Left lung (tissue), 4 donors: ENCODE measurements at regions not wholly inside any gene's neighbourhood (a gene's known extent, or its start where the extent isn't known, plus 50 kb on each side); places are given as distances from the start of the nearest gene placed in this dataset.
A peak's percentile ranks its signal among the peaks of the same experiment; 100 is the strongest.

Experiments used
- ATAC-seq: fragments of 200-7000 bp; cut with Tn5 transposase; one replicate; pipeline ENCODE4 v1.9.1; 2020; ENCODE audit warnings: moderate library complexity
- DNase-seq, 4 donors: peaks; one replicate each; pipeline ENCODE4 v3.0.0-alpha.2; 2013 to 2020
- H3K27ac ChIP-seq, 2 donors: fragments of 200-600 bp; sonication (generic) in 1 of 2; one replicate each; pipeline versions ENCODE4 v1.5.0 to v1.8.0; 2020 to 2021
- H3K27me3 ChIP-seq, 2 donors: fragments of 200-600 bp; sonication (generic) in 1 of 2; one replicate each; pipeline versions ENCODE4 v1.5.0 to v1.8.0; 2020 to 2021
- H3K36me3 ChIP-seq, 2 donors: fragments of 200-600 bp; sonication (generic) in 1 of 2; one replicate each; pipeline versions ENCODE4 v1.5.0 to v1.8.0; 2020 to 2021
- H3K4me1 ChIP-seq, 2 donors: fragments of 200-600 bp; one replicate each; pipeline ENCODE4 v1.8.0; 2021
- H3K4me3 ChIP-seq, 2 donors: fragments of 200-600 bp; sonication (generic) in 1 of 2; one replicate each; pipeline versions ENCODE4 v1.5.0 to v1.8.0; 2020 to 2021; ENCODE audit warnings: mild to moderate bottlenecking in 1 of 2
- H3K9me3 ChIP-seq, 2 donors: fragments of 200-600 bp; sonication (generic) in 1 of 2; one replicate each; pipeline versions ENCODE4 v1.5.0 to v1.8.0; 2020 to 2021
- intact Hi-C, 2 donors: fragments of 100-400 bp; cut with DNase I; formaldehyde crosslinking; loops; one replicate each; pipeline versions ENCODE4 v1.11.2 to v1.14.2; 2022
- TF ChIP-seq, protein P1 (sequence below), 2 donors: fragments of 200-600 bp; sonication (generic) in 1 of 2; IDR thresholded peaks; one replicate each; pipeline versions ENCODE4 v1.5.0 to v1.8.0; 2021; ENCODE audit warnings: antibody characterized with exemption in 2 of 2
- donor health status: DM: no; HTN: yes; CAD: no.
- donor health status: DM: no; HTN: no; CAD: no.

DNA sequence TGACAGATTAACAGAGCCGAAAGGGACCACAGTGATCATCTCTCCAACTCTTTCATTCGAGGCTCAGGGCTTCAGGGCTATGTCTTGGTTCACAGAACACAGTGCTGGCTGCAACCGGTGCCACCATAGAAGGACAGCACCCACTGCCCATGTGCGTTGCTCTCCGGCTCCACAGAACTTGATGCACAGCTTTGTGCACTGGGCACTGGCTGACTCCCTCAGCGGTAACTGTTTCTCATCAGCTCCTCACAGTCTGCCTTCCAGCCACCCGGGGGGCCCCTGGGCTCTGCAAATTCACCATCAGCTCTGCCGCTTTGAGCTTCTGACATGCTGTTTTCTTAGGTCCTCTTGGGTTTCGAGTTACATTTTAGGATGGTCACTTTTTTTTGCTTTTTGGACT is 124.3 kb upstream of the RAB12 start:
- TF ChIP-seq, protein P1, sequence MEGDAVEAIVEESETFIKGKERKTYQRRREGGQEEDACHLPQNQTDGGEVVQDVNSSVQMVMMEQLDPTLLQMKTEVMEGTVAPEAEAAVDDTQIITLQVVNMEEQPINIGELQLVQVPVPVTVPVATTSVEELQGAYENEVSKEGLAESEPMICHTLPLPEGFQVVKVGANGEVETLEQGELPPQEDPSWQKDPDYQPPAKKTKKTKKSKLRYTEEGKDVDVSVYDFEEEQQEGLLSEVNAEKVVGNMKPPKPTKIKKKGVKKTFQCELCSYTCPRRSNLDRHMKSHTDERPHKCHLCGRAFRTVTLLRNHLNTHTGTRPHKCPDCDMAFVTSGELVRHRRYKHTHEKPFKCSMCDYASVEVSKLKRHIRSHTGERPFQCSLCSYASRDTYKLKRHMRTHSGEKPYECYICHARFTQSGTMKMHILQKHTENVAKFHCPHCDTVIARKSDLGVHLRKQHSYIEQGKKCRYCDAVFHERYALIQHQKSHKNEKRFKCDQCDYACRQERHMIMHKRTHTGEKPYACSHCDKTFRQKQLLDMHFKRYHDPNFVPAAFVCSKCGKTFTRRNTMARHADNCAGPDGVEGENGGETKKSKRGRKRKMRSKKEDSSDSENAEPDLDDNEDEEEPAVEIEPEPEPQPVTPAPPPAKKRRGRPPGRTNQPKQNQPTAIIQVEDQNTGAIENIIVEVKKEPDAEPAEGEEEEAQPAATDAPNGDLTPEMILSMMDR (IDR thresholded peaks at IDR 0.05) = no peak
- H3K4me1 ChIP-seq = no peaks in the 10 kb centered on the region
- H3K27ac ChIP-seq = no peak overlapping the region
- DNase-seq = no peak
- no peak overlapping the region for H3K4me3 ChIP-seq
- no peaks in the 10 kb centered on the region for H3K27me3 ChIP-seq
- no peak for ATAC-seq
- H3K9me3 ChIP-seq = no peaks in the 10 kb centered on the region
- intact Hi-C loops = no loop called here
- no peaks in the 10 kb centered on the region for H3K36me3 ChIP-seq

DNA sequence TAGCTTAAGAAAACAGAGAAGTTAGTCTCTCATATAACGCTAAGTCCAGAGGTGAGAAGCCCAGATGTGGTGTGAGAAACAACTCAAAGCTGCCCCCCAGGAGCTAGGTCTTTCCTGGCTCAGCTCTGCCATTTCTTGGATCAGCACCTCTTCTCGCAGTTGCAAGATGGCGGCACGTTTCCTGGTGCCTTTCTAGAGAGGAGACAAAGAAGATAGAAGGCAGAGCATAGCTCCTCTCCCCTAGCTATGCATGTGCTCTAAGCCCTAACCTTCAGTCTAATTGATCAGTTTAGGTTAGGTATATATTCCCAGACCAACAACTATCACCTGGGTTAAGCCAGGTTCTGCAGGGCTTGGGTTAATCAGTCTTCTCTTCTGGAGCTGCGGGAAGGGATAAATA is 119.5 kb upstream of the RAB12 start:
- H3K4me3 ChIP-seq = no peak overlapping the region
- no peak overlapping the region for H3K27ac ChIP-seq
- no peak for ATAC-seq
- intact Hi-C loops = no loop called here
- TF ChIP-seq, protein P1 (IDR thresholded peaks at IDR 0.05) = no peak
- no peaks in the 10 kb centered on the region for H3K9me3 ChIP-seq
- no peaks in the 10 kb centered on the region for H3K27me3 ChIP-seq
- no peak for DNase-seq
- no peaks in the 10 kb centered on the region for H3K36me3 ChIP-seq
- H3K4me1 ChIP-seq = no peaks in the 10 kb centered on the region

DNA sequence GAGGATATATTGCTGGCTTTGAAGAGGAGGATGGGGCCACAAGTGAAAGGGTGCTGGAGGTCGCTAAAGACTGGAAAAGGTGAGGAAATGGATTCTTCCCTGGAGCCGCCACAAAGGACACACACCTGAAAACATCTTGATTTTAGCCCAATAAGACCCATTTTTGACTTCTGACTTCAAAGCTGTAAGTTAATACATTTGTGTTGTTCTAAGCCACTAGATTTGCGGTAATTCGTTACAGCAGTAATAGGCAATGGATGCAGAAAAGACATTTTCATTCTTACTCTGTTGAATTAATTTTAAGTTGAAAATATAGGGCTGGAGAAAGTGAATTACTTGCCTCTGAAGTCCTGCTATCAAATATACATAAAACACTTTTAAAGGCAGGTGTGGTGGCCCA is 117.7 kb upstream of the RAB12 start:
- no peaks in the 10 kb centered on the region for H3K9me3 ChIP-seq
- no peak overlapping the region for H3K4me3 ChIP-seq
- no peak overlapping the region for H3K27ac ChIP-seq
- TF ChIP-seq, protein P1 (IDR thresholded peaks at IDR 0.05) = no peak
- intact Hi-C loops = no loop called here
- no peaks in the 10 kb centered on the region for H3K36me3 ChIP-seq
- H3K4me1 ChIP-seq = no peaks in the 10 kb centered on the region
- DNase-seq (no peak), ATAC-seq (no peak)
- no peaks in the 10 kb centered on the region for H3K27me3 ChIP-seq

DNA sequence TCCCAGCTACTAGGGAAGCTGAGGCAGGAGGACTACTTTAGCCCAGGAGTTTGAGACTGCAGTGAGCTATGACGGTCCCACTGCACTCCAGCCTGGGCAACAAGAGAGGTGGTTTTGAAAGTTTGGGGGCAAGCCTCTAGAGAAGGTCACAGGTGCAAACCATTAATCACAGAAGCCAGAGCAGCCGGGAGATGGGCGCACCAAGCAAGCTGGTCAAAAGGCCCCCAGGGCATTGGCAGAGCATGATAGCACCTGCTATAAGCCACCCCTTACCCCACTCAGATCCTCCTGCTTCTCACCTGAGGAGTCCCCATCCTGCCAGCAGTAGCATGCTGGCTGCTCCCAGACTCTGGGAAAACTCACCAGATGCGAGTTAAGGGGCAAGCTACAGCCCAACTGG is 116.1 kb upstream of the RAB12 start:
- intact Hi-C loops = no loop called here
- Histone ChIP-seq H3K36me3 (no peaks in the 10 kb centered on the region), H3K4me1 (no peaks in the 10 kb centered on the region), H3K27me3 (no peaks in the 10 kb centered on the region), H3K27ac (no peak overlapping the region), H3K4me3 (no peak overlapping the region), H3K9me3 (no peaks in the 10 kb centered on the region)
- no peak for DNase-seq
- TF ChIP-seq, protein P1 (IDR thresholded peaks at IDR 0.05) = no peak
- ATAC-seq = no peak

DNA sequence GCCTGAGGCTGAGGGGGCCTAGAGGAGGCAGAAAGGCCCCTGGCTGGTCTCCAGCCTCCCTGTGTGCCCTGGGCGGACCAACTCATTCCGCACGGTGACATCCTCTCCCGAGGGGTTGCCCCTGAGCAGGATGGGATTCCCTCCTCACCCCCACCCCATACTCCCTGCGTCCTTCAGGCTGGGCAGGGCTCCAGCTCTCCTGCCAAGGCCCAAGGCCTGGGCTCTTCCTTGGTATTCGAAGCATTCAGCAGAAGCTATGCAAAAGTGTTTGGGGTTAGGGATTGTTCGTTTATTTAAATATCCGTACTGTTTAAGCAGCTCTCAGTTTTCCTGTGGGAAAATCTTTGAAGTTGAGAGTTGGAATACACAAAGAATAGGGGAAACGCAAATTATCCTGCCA is 113.1 kb upstream of the RAB12 start:
- no peak overlapping the region for H3K4me3 ChIP-seq
- no peaks in the 10 kb centered on the region for H3K27me3 ChIP-seq
- TF ChIP-seq, protein P1 (IDR thresholded peaks at IDR 0.05) = no peak
- no peaks in the 10 kb centered on the region for H3K4me1 ChIP-seq
- H3K36me3 ChIP-seq = no peaks in the 10 kb centered on the region
- no peak overlapping the region for H3K27ac ChIP-seq
- no peaks in the 10 kb centered on the region for H3K9me3 ChIP-seq
- DNase-seq (no peak), ATAC-seq (peak; percentile 37)
- intact Hi-C loops = no loop called here
